H9 (cell line): ENCODE measurements at regions not wholly inside any gene's neighbourhood (a gene's known extent, or its start where the extent isn't known, plus 50 kb on each side); places are given as distances from the start of the nearest gene placed in this dataset.

Experiments used
- DNase-seq: peaks from one replicate; pipeline ENCODE4 v3.0.0-alpha.2; 2017
- H2AFZ ChIP-seq: one replicate; pipeline ENCODE4 v1.6.1; 2013; ENCODE audit warnings: mild to moderate bottlenecking, low read length, control low read depth, moderate library complexity
- H2AK5ac ChIP-seq: 2 replicates; pipeline ENCODE4 v1.6.1; 2013; ENCODE audit warnings: low read length, control low read depth, mixed read lengths; ENCODE audit not compliant: insufficient read length
- H2BK120ac ChIP-seq: one replicate; pipeline ENCODE4 v1.6.1; 2013; ENCODE audit warnings: low read depth, mild to moderate bottlenecking, low read length, control low read depth, inconsistent platforms; ENCODE audit not compliant: poor library complexity, severe bottlenecking
- H2BK12ac ChIP-seq: 2 replicates; pipeline ENCODE4 v1.6.1; 2013; ENCODE audit warnings: low read length, control low read depth, mixed read lengths, low read depth; ENCODE audit not compliant: insufficient read length
- H2BK15ac ChIP-seq: 2 replicates; pipeline ENCODE4 v1.6.1; 2013; ENCODE audit warnings: low read depth, low read length, control low read depth
- H2BK20ac ChIP-seq: one replicate; pipeline ENCODE4 v1.6.1; 2013; ENCODE audit warnings: low read depth, mild to moderate bottlenecking, low read length, control low read depth, inconsistent platforms; ENCODE audit not compliant: poor library complexity, severe bottlenecking
- H2BK5ac ChIP-seq: 2 replicates; pipeline ENCODE4 v1.6.1; 2013; ENCODE audit warnings: low read length, control low read depth, mixed read lengths; ENCODE audit not compliant: insufficient read length
- H3K14ac ChIP-seq: 2 replicates; pipeline ENCODE4 v1.6.1; 2013; ENCODE audit warnings: low read length, control low read depth; ENCODE audit not compliant: insufficient read depth
- H3K18ac ChIP-seq: 2 replicates; pipeline ENCODE4 v1.6.1; 2013; ENCODE audit warnings: low read depth, mild to moderate bottlenecking, mixed read lengths, low read length, control low read depth; ENCODE audit not compliant: insufficient read length
- H3K23ac ChIP-seq: 2 replicates; pipeline ENCODE4 v1.6.1; 2013; ENCODE audit warnings: low read length, control low read depth, mixed read lengths, low read depth; ENCODE audit not compliant: insufficient read length
- H3K23me2 ChIP-seq: 2 replicates; pipeline ENCODE4 v1.6.1; 2013; ENCODE audit warnings: low read depth, mild to moderate bottlenecking, mixed read lengths, low read length, control low read depth; ENCODE audit not compliant: insufficient read length, poor library complexity, severe bottlenecking
- H3K27ac ChIP-seq: 2 replicates; pipeline ENCODE4 v1.5.1; 2013; ENCODE audit warnings: low read length, control low read depth, mixed read lengths, low read depth; ENCODE audit not compliant: insufficient read length
- H3K27me3 ChIP-seq: 2 replicates; pipeline ENCODE4 v1.6.1; 2013; ENCODE audit warnings: low read length, control low read depth, inconsistent platforms; ENCODE audit not compliant: insufficient read depth
- H3K4ac ChIP-seq: 2 replicates; pipeline ENCODE4 v1.6.1; 2013; ENCODE audit warnings: low read depth, mild to moderate bottlenecking, control low read depth, inconsistent platforms, low read length, moderate library complexity
- H3K4me1 ChIP-seq: 2 replicates; pipeline ENCODE4 v1.6.1; 2013; ENCODE audit warnings: low read length, control low read depth, inconsistent platforms; ENCODE audit not compliant: insufficient read depth
- H3K4me2 ChIP-seq: 2 replicates; pipeline ENCODE4 v1.6.1; 2013; ENCODE audit warnings: low read length, control low read depth, mixed read lengths; ENCODE audit not compliant: insufficient read length, insufficient read depth
- H3K56ac ChIP-seq: 2 replicates; pipeline ENCODE4 v1.6.1; 2013; ENCODE audit warnings: low read depth, mild to moderate bottlenecking, mixed read lengths, low read length, control low read depth; ENCODE audit not compliant: insufficient read length
- H3K79me1 ChIP-seq: 2 replicates; pipeline ENCODE4 v1.6.1; 2013; ENCODE audit warnings: low read depth, mild to moderate bottlenecking, moderate library complexity, low read length, control low read depth, inconsistent platforms; ENCODE audit not compliant: insufficient read depth, poor library complexity, severe bottlenecking
- H3K79me2 ChIP-seq: 2 replicates; pipeline ENCODE4 v1.6.1; 2013; ENCODE audit warnings: low read length, control low read depth, inconsistent platforms; ENCODE audit not compliant: insufficient read depth
- H3K9ac ChIP-seq: 2 replicates; pipeline ENCODE4 v1.6.1; 2013; ENCODE audit warnings: low read length, control low read depth, mixed read lengths; ENCODE audit not compliant: insufficient read length; ENCODE audit errors: extremely low read depth
- H3K9me3 ChIP-seq: one replicate; pipeline ENCODE4 v1.6.1; 2013; ENCODE audit warnings: low read depth, low read length, inconsistent platforms; ENCODE audit not compliant: control insufficient read depth
- H3T11ph ChIP-seq: one replicate; pipeline ENCODE4 v1.6.1; 2013; ENCODE audit warnings: mild to moderate bottlenecking, low read length, control low read depth, inconsistent platforms
- H4K20me1 ChIP-seq: one replicate; pipeline ENCODE4 v1.6.1; 2013; ENCODE audit not compliant: control insufficient read depth, insufficient read length, insufficient read depth
- H4K5ac ChIP-seq: 2 replicates; pipeline ENCODE4 v1.6.1; 2013; ENCODE audit warnings: low read depth, mild to moderate bottlenecking, mixed read lengths, low read length, control low read depth; ENCODE audit not compliant: insufficient read length
- H4K8ac ChIP-seq: replicated peaks from 2 replicates; pipeline ENCODE4 v1.6.1; 2013; ENCODE audit warnings: low read length, control low read depth, mixed read lengths, low read depth; ENCODE audit not compliant: insufficient read length
- H4K91ac ChIP-seq: 2 replicates; pipeline ENCODE4 v1.6.1; 2013; ENCODE audit warnings: low read depth, mild to moderate bottlenecking, moderate library complexity, mixed read lengths, low read length, control low read depth; ENCODE audit not compliant: insufficient read length
- H3K27ac Mint-ChIP-seq, 3 experiments: 2 replicates in 2 of 3; 3 replicates in 1 of 3; pipeline ENCODE4 v1.8.0; 2020 to 2021; ENCODE audit warnings: mixed read lengths in 3 of 3, mild to moderate bottlenecking in 1 of 3, moderate library complexity in 1 of 3
- H3K27me3 Mint-ChIP-seq: 2 replicates; pipeline ENCODE4 v1.8.0; 2021; ENCODE audit warnings: low read depth, mild to moderate bottlenecking, moderate library complexity, mixed read lengths
- H3K36me3 Mint-ChIP-seq, 3 experiments: 2 replicates in 2 of 3; 3 replicates in 1 of 3; pipeline ENCODE4 v1.8.0; 2020 to 2021; ENCODE audit warnings: low read depth in 3 of 3, mixed read lengths in 3 of 3; ENCODE audit not compliant: insufficient read depth in 1 of 3
- H3K4me1 Mint-ChIP-seq, 2 experiments: 2 replicates each; pipeline ENCODE4 v1.8.0; 2020; ENCODE audit warnings: mixed read lengths in 2 of 2
- H3K4me3 Mint-ChIP-seq, 2 experiments: 2 replicates in 1 of 2; 3 replicates in 1 of 2; pipeline ENCODE4 v1.8.0; 2020 to 2021; ENCODE audit warnings: mild to moderate bottlenecking in 2 of 2, mixed read lengths in 2 of 2, moderate library complexity in 1 of 2
- H3K9me3 Mint-ChIP-seq, 2 experiments: 2 replicates in 1 of 2; 3 replicates in 1 of 2; pipeline ENCODE4 v1.8.0; 2020; ENCODE audit warnings: mild to moderate bottlenecking in 2 of 2, mixed read lengths in 2 of 2, moderate library complexity in 1 of 2
- WGBS: extraction: QIAGEN DNeasy Blood & Tissue Kit; methylation state at CpG from one replicate; pipeline ENCODE4 v1.1.7; 2013; ENCODE audit warnings: missing lambda C conversion rate, low lambda C conversion rate, mixed read lengths; ENCODE audit not compliant: insufficient read length; ENCODE audit errors: extremely low coverage; 5-methylcytosine and 5-hydroxymethylcytosine counted together
- TF ChIP-seq, protein P1 (sequence below): fragments of 200-600 bp; sonication (generic); conservative IDR thresholded peaks from 3 replicates; pipeline ENCODE4 v1.8.0; 2021; ENCODE audit warnings: antibody characterized with exemption, mild to moderate bottlenecking

GRCh38 chr1:98490099-98490498 lies 171.4 kb upstream of the SNX7 start:
- Mint-ChIP-seq H3K4me1 (no peaks in the 10 kb centered on the region; a peak in 1 of 4 replicates), H3K9me3 (no peaks in the 10 kb centered on the region), H3K27me3 (no peaks in the 10 kb centered on the region), H3K27ac (no peak overlapping the region; a peak in 1 of 7 replicates), H3K36me3 (no peaks in the 10 kb centered on the region), H3K4me3 (no peak overlapping the region)
- no peak overlapping the region for H3K4me2 ChIP-seq
- H3K56ac ChIP-seq, result no peak overlapping the region
- H3K18ac ChIP-seq, result no peak overlapping the region
- no peaks in the 10 kb centered on the region for H3K9me3 ChIP-seq
- H4K5ac ChIP-seq, result no peak overlapping the region
- no peaks in the 10 kb centered on the region for H3K79me2 ChIP-seq
- no peak overlapping the region for H2AK5ac ChIP-seq
- no peaks in the 10 kb centered on the region for H3K23me2 ChIP-seq
- H4K8ac ChIP-seq, result no peak overlapping the region
- H2BK15ac ChIP-seq, result no peak overlapping the region
- H2BK120ac ChIP-seq, result peak overlapping the region; percentile 48
- H4K20me1 ChIP-seq, result no peaks in the 10 kb centered on the region
- H3K9ac ChIP-seq, result no peak overlapping the region
- H2AFZ ChIP-seq, result no peak overlapping the region
- TF ChIP-seq, protein P1, sequence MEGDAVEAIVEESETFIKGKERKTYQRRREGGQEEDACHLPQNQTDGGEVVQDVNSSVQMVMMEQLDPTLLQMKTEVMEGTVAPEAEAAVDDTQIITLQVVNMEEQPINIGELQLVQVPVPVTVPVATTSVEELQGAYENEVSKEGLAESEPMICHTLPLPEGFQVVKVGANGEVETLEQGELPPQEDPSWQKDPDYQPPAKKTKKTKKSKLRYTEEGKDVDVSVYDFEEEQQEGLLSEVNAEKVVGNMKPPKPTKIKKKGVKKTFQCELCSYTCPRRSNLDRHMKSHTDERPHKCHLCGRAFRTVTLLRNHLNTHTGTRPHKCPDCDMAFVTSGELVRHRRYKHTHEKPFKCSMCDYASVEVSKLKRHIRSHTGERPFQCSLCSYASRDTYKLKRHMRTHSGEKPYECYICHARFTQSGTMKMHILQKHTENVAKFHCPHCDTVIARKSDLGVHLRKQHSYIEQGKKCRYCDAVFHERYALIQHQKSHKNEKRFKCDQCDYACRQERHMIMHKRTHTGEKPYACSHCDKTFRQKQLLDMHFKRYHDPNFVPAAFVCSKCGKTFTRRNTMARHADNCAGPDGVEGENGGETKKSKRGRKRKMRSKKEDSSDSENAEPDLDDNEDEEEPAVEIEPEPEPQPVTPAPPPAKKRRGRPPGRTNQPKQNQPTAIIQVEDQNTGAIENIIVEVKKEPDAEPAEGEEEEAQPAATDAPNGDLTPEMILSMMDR, result no peak
- H3K4ac ChIP-seq, result no peak overlapping the region
- H3K23ac ChIP-seq, result no peak overlapping the region
- no peak overlapping the region for H2BK5ac ChIP-seq
- no peaks in the 10 kb centered on the region for H3K27me3 ChIP-seq
- no peak overlapping the region for H2BK12ac ChIP-seq
- H4K91ac ChIP-seq, result no peak overlapping the region
- no peak overlapping the region for H3K27ac ChIP-seq
- no peak overlapping the region for H3T11ph ChIP-seq
- no peak for DNase-seq
- WGBS, result no CpG with 5 or more reads among the region's 1 CpG
- no peak overlapping the region for H3K14ac ChIP-seq
- H3K79me1 ChIP-seq, result no peaks in the 10 kb centered on the region
- H3K4me1 ChIP-seq, result no peaks in the 10 kb centered on the region
- H2BK20ac ChIP-seq, result no peak overlapping the region
